NOMO-1 treated with DMSO at 0.1 percent for 48 hours (cell line): ENCODE measurements at regions not wholly inside any gene's neighbourhood (a gene's known extent, or its start where the extent isn't known, plus 50 kb on each side); places are given as distances from the start of the nearest gene placed in this dataset.

ENCODE experiments used
- DNase-seq: peaks from one replicate; lab custom pipeline; 2025; ENCODE audit not compliant: unreplicated experiment; lab: John Stamatoyannopoulos, UW

DNA sequence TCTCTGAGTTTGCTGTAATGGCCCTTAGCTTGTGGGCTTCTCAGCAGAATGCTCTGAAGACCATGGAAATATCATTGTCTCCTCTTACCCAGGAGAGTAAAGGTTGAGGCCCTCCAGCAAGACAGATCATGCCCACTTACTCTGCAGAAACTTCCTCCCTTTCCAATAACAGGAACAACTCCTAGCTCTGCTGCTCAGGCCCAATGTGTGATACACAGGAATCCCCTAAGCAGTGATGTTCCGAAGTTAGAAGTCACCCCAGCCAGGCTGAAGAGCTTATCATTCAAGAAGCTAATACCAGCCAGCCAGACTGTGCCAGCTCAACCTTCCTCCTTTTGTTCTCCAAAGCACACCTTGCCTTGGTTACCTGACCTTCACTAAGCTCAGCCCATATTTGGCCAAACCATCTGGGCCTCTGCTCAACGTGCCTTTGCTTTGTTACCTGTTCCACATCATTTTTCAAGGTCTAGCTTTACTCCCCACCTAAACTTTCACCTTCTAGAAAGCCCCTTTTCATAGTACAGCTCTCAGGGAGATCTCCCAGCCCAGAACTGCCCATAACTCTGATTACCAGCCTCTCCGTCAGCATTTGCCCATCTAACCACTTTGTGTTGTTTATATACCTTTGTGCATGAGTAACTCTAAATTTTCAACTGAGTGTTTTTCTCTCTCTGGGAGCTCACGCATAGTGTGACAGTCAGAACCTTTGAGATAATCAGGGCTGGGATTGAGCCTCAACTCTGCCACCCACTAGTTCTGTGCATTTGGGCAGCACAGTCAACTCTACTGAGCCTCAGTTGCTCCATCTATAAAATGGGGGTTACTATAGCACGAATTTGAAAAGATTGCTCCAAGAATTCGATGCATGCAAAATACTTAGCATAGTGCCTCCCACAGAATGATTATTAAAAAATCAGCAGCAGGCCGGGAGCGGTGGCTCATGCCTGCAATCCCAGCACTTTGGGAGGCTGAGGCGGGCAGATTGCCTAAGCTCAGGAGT, 107.6 kb upstream of the CPEB4 start:
- no peak for DNase-seq

GRCh38 chr5:173781432-173781815, 106.7 kb upstream of the CPEB4 start:
- no peak for DNase-seq

- peak; percentile 48 for DNase-seq
Observed at GRCh38 chr5:173781816-173782670, 106.1 kb upstream of the CPEB4 start.

GRCh38 chr5:173782671-173783101, 105.5 kb upstream of the CPEB4 start:
- DNase-seq, result no peak

GRCh38 chr5:173783371-173783770, 104.8 kb upstream of the CPEB4 start:
- DNase-seq, result no peak

- DNase-seq, result no peak
Observed at GRCh38 chr5:173785400-173785799, 102.7 kb upstream of the CPEB4 start.

DNA sequence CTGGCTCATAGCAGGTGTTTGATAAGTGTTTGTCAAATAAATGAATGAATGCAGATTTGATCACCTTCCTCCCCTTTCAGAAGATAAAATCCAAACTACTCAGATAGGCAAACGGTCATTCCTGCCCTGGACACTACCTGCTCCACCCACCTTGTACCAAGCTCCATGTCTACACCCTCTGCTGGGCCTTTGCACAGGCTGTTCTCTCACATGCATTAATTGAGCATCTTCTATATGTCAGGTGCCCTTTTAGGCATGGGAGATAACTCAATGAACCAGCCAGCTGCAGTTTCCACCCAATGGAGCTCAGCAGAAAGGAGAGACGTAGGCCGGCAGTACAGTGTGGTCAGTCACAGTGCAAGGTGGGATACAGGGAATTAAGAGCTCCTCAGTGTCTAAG, 102.3 kb upstream of the CPEB4 start:
- DNase-seq, result no peak

DNA sequence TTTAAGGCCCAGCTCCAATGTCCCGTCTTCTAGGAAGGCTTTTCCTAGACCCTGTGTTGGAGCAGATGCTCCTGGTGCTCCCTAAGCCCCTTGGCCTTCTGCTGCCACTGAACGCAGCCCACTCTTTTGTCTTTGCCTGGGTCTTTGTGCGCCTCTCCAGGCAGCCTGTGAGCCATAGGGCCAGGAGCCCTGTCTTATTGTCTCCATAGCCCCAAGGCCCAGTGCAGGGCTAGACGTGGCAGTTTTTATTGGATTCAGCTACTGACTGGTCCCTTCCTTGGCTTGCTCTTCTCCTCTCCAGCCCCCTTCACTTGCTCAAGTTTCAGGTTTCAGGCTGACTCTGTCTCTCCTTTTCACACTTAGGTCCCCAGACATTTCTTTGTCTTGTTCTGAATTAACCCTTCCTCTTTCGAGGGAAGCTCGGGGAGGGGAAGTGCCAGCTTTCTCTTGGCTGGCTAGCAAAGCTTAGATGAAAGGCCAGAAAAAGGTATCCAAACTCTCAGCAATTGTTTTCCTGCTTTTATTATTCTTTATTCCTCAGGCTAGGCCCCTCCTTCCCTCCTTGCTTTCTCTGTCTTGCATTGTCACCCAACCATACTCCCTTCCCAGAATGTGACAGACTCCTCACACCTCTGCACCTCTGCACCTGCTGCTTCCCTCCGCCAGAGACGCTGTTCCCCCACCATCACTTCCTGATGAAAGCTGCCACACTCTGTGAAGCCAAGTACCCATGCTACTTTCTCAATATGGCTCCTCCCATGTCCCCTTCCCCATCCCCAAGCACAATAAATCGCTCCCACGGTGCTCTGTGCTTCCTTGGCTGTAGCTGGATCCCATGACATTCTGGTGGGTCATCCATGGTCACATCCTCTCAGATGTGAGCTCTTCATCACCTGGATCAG, 101.6 kb upstream of the CPEB4 start:
- DNase-seq, result peak; percentile 61

DNA sequence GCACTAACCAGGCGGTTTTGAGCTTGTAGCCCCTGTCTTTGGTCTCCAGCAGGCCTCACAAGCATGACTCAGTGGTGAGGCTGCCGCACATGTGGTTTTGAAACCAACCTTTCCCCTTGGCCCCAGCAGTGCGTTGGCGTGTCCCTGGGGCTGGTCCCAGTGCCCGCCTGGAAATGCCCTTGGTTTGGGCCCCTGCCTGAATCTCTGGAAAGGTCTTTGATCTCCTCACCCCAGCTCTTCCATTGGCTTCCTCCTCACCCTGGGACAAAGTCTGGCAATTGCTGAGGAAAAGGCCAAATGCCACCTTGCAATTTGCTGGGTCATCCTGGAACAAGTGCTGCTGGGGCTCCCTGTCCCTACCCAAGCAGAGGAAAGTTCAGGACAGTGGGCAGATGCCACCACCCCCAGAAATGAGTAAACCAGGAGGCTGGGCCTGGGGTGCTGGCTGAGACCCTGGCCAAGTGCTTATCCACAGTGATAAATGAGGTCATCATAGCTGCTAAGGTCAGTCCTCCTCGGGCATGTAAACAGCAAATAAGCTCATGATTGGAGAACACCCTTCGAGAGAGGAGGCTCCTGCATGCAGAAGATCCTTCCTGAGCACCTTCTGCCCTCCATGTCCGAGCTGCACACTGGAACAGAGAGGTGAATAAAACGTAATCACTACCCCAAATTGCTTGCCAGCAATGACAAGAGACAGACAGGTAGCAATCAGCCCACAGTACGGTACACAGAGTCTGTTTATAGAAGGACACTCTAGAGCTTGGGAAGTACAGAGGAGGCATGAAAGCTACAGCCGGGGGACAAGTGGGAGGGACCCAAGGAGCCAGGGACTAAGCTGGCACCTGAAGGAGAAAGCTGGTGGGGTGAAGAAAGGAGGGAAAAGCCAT, 98.9 kb upstream of the CPEB4 start:
- DNase-seq, result peak; percentile 18

DNA sequence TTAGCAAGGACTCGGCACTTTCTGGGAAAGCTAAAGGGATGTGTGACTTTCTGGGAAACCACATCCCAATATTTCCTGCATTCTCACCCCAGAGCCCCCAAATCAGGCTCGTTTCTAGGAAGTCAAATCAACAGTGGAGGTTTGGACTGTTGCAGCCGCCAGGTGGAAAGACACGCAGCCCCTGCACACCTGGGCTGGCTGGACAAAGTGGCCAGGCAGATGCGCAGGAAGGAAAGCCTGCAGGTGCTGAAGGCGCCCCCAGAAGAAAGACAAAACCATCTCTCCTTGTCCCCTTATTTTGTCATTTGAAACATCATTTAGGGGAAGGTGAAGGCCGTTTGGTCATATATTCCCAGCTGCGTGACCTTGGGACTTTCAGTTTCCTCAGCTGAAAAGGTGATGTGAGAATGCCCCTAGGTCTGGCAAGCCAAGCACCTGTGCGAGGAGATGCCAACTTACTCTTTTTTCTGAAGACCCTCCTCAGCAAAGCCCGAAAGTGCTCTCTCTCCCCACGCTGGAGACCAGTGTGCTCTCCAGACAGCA, 97.9 kb upstream of the CPEB4 start:
- no peak for DNase-seq

GRCh38 chr5:173790836-173791546, 97.2 kb upstream of the CPEB4 start:
- DNase-seq, result no peak

GRCh38 chr5:173791878-173792277, 96.3 kb upstream of the CPEB4 start:
- no peak for DNase-seq

DNA sequence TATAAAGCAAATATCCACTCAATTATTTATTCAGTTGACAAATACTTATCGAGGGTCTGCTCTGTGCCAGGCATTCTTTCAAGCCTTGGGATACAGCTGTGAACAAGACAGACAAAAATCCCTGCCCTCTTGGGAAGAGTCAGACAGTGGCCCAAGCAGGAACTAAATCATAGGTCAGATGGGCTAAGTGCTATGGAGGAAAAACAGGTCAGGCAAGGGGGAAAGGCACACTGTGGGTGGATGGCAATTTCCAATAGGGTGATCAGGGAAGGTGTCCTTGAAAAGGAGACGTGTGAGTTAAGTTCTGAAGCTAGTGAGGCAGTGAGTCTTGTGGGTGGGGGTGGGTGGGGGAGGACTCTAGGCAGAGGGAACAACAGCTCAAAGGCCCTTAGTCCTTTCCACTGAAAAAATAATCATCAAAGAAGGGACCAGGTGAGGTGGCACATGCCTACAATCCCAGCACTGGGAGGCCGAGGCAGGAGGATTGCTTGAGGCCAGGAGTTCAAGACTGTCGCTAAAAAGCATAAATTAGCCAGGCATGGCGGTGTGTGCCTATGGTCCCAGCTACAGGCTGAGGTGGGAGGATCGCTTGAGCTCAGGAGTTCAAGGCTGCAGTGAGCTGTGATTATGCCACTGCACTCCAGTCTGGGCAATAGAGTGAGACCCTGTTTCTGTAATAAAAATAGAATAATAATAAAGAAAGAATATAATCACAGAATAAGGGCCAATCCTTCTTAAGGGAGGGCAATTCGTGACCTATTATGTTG, 95.2 kb upstream of the CPEB4 start:
- DNase-seq, result no peak

- no peak for DNase-seq
Observed at GRCh38 chr5:173793648-173794548, 94.3 kb upstream of the CPEB4 start.

DNA sequence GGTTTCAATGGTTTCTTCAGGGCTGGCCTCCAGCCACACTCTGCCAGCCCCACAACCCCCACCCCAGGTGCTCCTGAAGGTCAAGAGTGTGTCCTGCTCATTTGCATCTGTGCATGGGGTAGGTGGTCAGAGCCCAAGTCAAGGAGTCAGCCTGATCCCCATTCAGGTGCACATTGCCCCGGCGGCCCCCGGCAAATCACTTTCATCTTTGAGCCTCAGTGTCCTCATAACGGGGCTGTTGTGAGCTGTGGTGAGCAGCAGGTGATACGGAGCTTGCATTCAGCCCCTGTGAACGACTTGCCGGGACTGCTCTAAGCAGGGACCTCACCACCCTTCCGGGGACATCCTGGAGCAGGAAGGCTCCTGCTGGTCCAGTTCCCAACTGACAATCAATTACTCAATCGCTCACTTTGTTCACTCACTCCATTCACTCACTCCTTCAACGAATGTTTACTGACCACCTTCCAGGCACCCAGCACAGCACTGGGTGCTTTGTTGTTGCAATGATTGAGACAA, 93.2 kb upstream of the CPEB4 start:
- no peak for DNase-seq

DNA sequence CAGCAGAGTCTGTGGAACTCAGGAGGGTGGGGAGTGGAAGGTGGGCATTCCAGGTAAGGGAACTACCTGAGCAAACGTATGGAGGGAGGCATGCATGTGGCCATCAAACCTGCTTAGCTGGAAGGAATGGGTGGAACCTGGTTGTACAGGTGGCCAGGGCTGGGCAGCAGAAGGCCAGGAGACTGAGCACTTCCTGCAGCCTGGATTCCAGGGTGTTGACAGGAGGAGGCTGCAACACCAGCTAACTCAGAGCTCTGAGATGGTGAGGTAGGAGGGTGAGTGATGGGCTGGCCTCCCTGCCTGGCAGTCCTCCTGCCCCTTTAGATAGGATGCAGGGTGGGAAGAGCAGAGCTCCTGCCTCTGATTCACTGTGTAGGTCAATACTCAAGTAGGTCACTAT, 92.5 kb upstream of the CPEB4 start:
- no peak for DNase-seq
